RWPE2 (cell line): ENCODE measurements at regions not wholly inside any gene's neighbourhood (a gene's known extent, or its start where the extent isn't known, plus 50 kb on each side); places are given as distances from the start of the nearest gene placed in this dataset.
"Not testable (repeated sequence)": the region's sequence is repeated elsewhere in the genome, so short reads cannot be mapped to it uniquely, and the experiment has no call there.

Source experiments
- ATAC-seq: fragments of 200-7000 bp; cut with Tn5 transposase; 3 replicates; pipeline ENCODE4 v1.9.1; 2021; ENCODE audit warnings: low read depth
- DNase-seq: peaks from one replicate; pipeline ENCODE4 v3.0.0-alpha.2; 2020; ENCODE audit warnings: low spot score
- H3K27ac ChIP-seq: fragments of 450-650 bp; 2 replicates; pipeline ENCODE4 v1.5.1; 2017; ENCODE audit warnings: mild to moderate bottlenecking; ENCODE audit not compliant: poor library complexity, severe bottlenecking
- H3K27me3 ChIP-seq: fragments of 250-450 bp; sonication (Bioruptor Pico); 2 replicates; pipeline ENCODE4 v1.5.1; 2021; ENCODE audit warnings: mild to moderate bottlenecking, moderate library complexity; ENCODE audit not compliant: insufficient read depth, poor library complexity, severe bottlenecking
- H3K36me3 ChIP-seq: fragments of 250-450 bp; sonication (Bioruptor Pico); 2 replicates; pipeline ENCODE4 v1.5.1; 2020; ENCODE audit warnings: low read depth, mild to moderate bottlenecking, moderate library complexity
- H3K4me1 ChIP-seq: fragments of 250-450 bp; sonication (Bioruptor Pico); 2 replicates; pipeline ENCODE4 v1.5.1; 2021; ENCODE audit warnings: mild to moderate bottlenecking, moderate library complexity; ENCODE audit not compliant: insufficient read depth, poor library complexity, severe bottlenecking
- H3K4me3 ChIP-seq: fragments of 250-450 bp; sonication (Bioruptor Pico); 2 replicates; pipeline ENCODE4 v1.5.1; 2021; ENCODE audit warnings: mild to moderate bottlenecking, moderate library complexity; ENCODE audit not compliant: severe bottlenecking
- H3K9me3 ChIP-seq: fragments of 250-450 bp; sonication (Bioruptor Pico); 2 replicates; pipeline ENCODE4 v1.5.1; 2021; ENCODE audit warnings: mild to moderate bottlenecking, moderate library complexity; ENCODE audit not compliant: severe bottlenecking
- CTCF ChIP-seq: fragments of 450-650 bp; IDR thresholded peaks from one replicate; pipeline ENCODE4 v1.5.1; 2017; ENCODE audit warnings: mild to moderate bottlenecking, moderate library complexity; ENCODE audit not compliant: poor library complexity, severe bottlenecking

DNA sequence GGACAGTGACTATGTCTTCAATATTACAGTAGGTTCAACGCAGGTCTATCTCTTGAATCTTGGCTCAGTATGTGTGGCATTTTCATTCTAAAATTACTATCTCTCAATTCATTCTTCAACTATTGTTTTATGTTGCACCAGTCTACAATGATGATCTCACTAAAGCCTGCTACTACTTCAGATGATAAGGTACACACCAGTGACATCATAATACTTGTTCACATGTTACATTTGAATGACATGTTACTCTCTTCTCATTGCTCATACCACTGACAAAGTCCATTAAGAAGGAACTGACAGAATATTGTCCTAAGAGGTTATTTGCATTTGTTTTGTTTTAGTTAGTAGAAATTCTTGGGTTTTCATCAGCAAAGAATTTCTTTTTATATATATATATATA is 165.2 kb upstream of the ST8SIA4 start:
- Histone ChIP-seq H3K9me3 (no peaks in the 10 kb centered on the region), H3K27me3 (peaks cover 10% of the 10 kb centered on the region), H3K4me3 (no peak overlapping the region), H3K27ac (no peak overlapping the region), H3K36me3 (no peaks in the 10 kb centered on the region), H3K4me1 (no peaks in the 10 kb centered on the region)
- ATAC-seq (no peak), DNase-seq (no peak)
- no peak for TF ChIP-seq CTCF

- TF ChIP-seq CTCF, result no peak
- ATAC-seq (no peak), DNase-seq (no peak)
- Histone ChIP-seq H3K27ac (no peak overlapping the region), H3K9me3 (peaks cover 2% of the 10 kb centered on the region), H3K4me1 (no peaks in the 10 kb centered on the region), H3K4me3 (no peak overlapping the region), H3K27me3 (peaks cover 10% of the 10 kb centered on the region), H3K36me3 (no peaks in the 10 kb centered on the region)
These were observed 164.3 kb upstream of the ST8SIA4 start for GRCh38 chr5:101067429-101067828.

DNA sequence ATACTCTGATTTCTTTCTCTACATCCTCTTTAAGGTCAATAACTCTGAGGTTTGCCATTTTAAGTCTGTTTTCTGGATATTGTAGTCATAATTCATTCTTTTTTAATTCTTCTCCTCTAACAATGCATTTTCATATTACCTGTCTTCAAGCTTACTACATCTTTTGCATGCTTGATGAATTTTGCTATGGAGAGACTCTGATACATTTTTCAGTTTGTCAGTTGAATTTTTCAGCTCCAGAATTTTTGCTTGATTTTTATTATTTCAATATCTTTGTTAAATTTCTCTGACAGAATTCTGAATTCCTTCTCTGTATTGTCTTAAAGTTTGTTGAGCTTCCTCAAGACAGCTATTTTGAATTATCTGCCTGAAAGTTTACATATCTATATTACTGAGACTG is 159.8 kb upstream of the ST8SIA4 start:
- Histone ChIP-seq H3K27me3 (peaks cover 7% of the 10 kb centered on the region), H3K27ac (no peak overlapping the region), H3K4me1 (no peaks in the 10 kb centered on the region), H3K9me3 (peaks cover 2% of the 10 kb centered on the region), H3K36me3 (no peaks in the 10 kb centered on the region), H3K4me3 (no peak overlapping the region)
- DNase-seq (no peak), ATAC-seq (no peak)
- no peak for TF ChIP-seq CTCF

GRCh38 chr5:101047181-101047580 is 144.1 kb upstream of the ST8SIA4 start:
- H3K4me1 ChIP-seq, result no peaks in the 10 kb centered on the region
- DNase-seq (no peak), ATAC-seq (no peak)
- H3K9me3 ChIP-seq, result no peaks in the 10 kb centered on the region
- peaks cover 4% of the 10 kb centered on the region for H3K27me3 ChIP-seq
- H3K36me3 ChIP-seq, result no peaks in the 10 kb centered on the region
- TF ChIP-seq CTCF, result no peak
- no peak overlapping the region for H3K27ac ChIP-seq
- H3K4me3 ChIP-seq, result no peak overlapping the region

DNA sequence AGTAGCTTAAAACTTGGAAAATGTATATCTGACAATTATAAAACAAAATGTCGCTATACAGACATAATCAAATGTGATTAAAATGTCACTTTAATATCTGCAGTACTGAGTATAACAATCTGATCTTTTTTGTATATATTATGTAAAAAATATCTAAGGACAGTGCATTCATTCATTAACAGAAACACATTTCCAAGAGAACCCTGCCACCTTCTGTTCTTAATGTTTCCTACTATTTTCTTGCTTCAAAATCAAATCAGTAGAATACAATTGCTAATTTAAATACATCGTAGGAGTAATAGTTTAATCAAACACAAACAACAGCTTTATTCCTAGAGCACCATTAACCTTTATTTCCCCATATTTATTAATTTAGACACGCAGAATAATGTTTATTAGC is 142.6 kb upstream of the ST8SIA4 start:
- ATAC-seq (no peak), DNase-seq (no peak)
- H3K27me3 ChIP-seq, result peaks cover 4% of the 10 kb centered on the region
- TF ChIP-seq CTCF, result peak; percentile 43
- H3K4me3 ChIP-seq, result no peak overlapping the region
- no peaks in the 10 kb centered on the region for H3K36me3 ChIP-seq
- no peaks in the 10 kb centered on the region for H3K4me1 ChIP-seq
- no peaks in the 10 kb centered on the region for H3K9me3 ChIP-seq
- no peak overlapping the region for H3K27ac ChIP-seq

DNA sequence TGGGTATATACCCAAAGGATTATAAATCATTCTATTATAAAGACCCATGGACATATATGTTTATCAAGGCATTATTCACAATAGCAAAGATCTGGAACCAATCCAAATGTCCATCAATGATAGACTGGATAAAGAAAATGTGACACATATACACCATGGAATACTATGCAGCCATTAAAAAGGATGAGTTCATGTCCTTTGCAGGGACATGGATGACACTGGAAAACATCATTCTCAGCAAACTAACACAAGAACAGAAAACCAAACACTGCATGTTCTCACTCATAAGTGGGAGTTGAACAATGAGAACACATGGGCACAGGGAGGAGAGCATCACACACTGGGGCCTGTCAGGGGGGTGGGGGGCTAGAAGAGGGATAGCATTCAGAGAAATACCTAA is 136.9 kb upstream of the ST8SIA4 start:
- not testable (repeated sequence) for ATAC-seq, H3K27me3 ChIP-seq, H3K27ac ChIP-seq, H3K36me3 ChIP-seq, DNase-seq, H3K4me3 ChIP-seq, H3K4me1 ChIP-seq, H3K9me3 ChIP-seq
